ENCODE measurements at regions not wholly inside any gene's neighbourhood (a gene's known extent, or its start where the extent isn't known, plus 50 kb on each side); places are given as distances from the start of the nearest gene placed in this dataset.

GRCh38 chr5:38638656-38639055 is 82.2 kb upstream of the LIFR start:
- Histone ChIP-seq H3K36me3 (ENCODE audit: control insufficient read depth in 2 of 4, insufficient read depth in 4 of 4, low read length in 3 of 4) (no peaks in the 10 kb centered on the region), H3K14ac (ENCODE audit: insufficient read length) (no peak overlapping the region), H3K4ac (replicated peaks; ENCODE audit: insufficient read length, low read depth, low read length) (no peak overlapping the region), H4K91ac (replicated peaks; ENCODE audit: insufficient read length, low read length) (no peak overlapping the region), H4K5ac (ENCODE audit: insufficient read length, low read depth, low read length) (no peak overlapping the region), H2BK20ac (ENCODE audit: low read length) (no peak overlapping the region), H3K9me3 (ENCODE audit: insufficient read depth in 2 of 2, low read depth in 1 of 2, low read length in 1 of 2) (no peaks in the 10 kb centered on the region), H2BK120ac (replicated peaks; ENCODE audit: low read depth, low read length) (no peak overlapping the region), H2AK5ac (ENCODE audit: low read depth, low read length) (no peak overlapping the region), H3K23me2 (ENCODE audit: low read depth, low read length) (no peaks in the 10 kb centered on the region), H3K4me1 (replicated peaks in 1 of 4; ENCODE audit: control insufficient read depth in 3 of 4, insufficient read depth in 4 of 4, low read length in 3 of 4) (no peaks in the 10 kb centered on the region), H2BK15ac (ENCODE audit: low read length) (no peak overlapping the region), H3K23ac (ENCODE audit: insufficient read length) (no peak overlapping the region), H3K4me3 (ENCODE audit: extremely low read depth in 1 of 4, insufficient read depth in 2 of 4, low read depth in 3 of 4, low read length in 4 of 4) (no peak overlapping the region), H3K18ac (ENCODE audit: extremely low read depth, low read length) (no peak overlapping the region), H2BK5ac (ENCODE audit: low read depth, low read length) (no peak overlapping the region), H3K4me2 (ENCODE audit: insufficient read depth in 1 of 2, low read depth in 2 of 2, low read length in 2 of 2) (no peak overlapping the region), H3K27me3 (replicated peaks in 1 of 4; ENCODE audit: control insufficient read depth in 3 of 4, extremely low read depth in 1 of 4, insufficient read depth in 3 of 4, low read length in 3 of 4) (no peaks in the 10 kb centered on the region), H3K79me2 (ENCODE audit: control insufficient read depth in 1 of 2, insufficient read depth in 2 of 2, low read length in 2 of 2) (no peaks in the 10 kb centered on the region), H4K8ac (ENCODE audit: extremely low read depth, insufficient read depth, low read length) (no peak overlapping the region), H3K9ac (replicated peaks in 1 of 4; ENCODE audit: extremely low read depth in 1 of 4, low read depth in 3 of 4, low read length in 3 of 4) (no peak overlapping the region), H3K79me1 (ENCODE audit: low read depth, low read length) (no peaks in the 10 kb centered on the region), H2AFZ (ENCODE audit: low read length) (no peak overlapping the region), H4K20me1 (replicated peaks in 1 of 2; ENCODE audit: control insufficient read depth in 1 of 2, insufficient read depth in 2 of 2, low read length in 2 of 2) (no peaks in the 10 kb centered on the region), H2BK12ac (ENCODE audit: low read depth, low read length) (no peak overlapping the region), H3K56ac (replicated peaks; ENCODE audit: insufficient read length, low read depth, low read length) (no peak overlapping the region), H3K27ac (ENCODE audit: low read depth, low read length) (no peak overlapping the region)
- FAIRE-seq, result no peak
- ChIA-PET POLR2A (ENCODE audit: partially characterized antibody) (no interaction called here), CTCF (ENCODE audit: partially characterized antibody) (interaction anchor here (1.1 kb wide), 1 partner anchor 87 kb away, joined by 4 read pairs; no protein-coding TSS in a partner anchor)
- WGBS, 2 experiments (ENCODE audit: extremely low coverage in 1 of 2, insufficient coverage in 1 of 2, insufficient read length in 1 of 2, insufficient replicate concordance in 2 of 2, low coverage in 1 of 2, low lambda C conversion rate in 2 of 2, missing lambda C conversion rate in 1 of 2), result 94% methylated on average over 5 of the region's 5 CpGs; no CpG with 5 or more reads in 1 of the 2 experiments
- no peak for DNase-seq (ENCODE audit: low read depth in 1 of 2, low spot score in 2 of 2)
- TF ChIP-seq CBX5 (IDR thresholded peaks at IDR 0.05; ENCODE audit: low read depth, low read length), result no peak
- no peak for TF ChIP-seq SP1 (IDR thresholded peaks at IDR 0.05; ENCODE audit: low read depth, low read length)
- no peak for TF ChIP-seq TAF7 (optimal IDR thresholded peaks at IDR 0.05; ENCODE audit: borderline replicate concordance, low read depth, low read length)
- TF ChIP-seq RNF2 (IDR thresholded peaks at IDR 0.05; ENCODE audit: borderline replicate concordance, low read depth, low read length, missing control alignments, poor library complexity, severe bottlenecking), result no peak
- TF ChIP-seq SUZ12 (IDR thresholded peaks at IDR 0.05; ENCODE audit: low read length), result no peak
- no peak for TF ChIP-seq ATF3 (IDR thresholded peaks at IDR 0.05; ENCODE audit: insufficient read depth, low read depth, low read length)
- TF ChIP-seq EZH2 (IDR thresholded peaks at IDR 0.05; ENCODE audit: low read depth, low read length, severe bottlenecking), result no peak
- no peak for TF ChIP-seq GABPA (IDR thresholded peaks at IDR 0.05; ENCODE audit: borderline replicate concordance, insufficient read depth, low read length)
- TF ChIP-seq PHF8 (conservative IDR thresholded peaks at IDR 0.05; ENCODE audit: low read depth, low read length), result no peak
- no peak for TF ChIP-seq SIN3A (conservative IDR thresholded peaks at IDR 0.05 in 1 of 2, IDR thresholded peaks at IDR 0.05 in 1 of 2; ENCODE audit: low read depth in 1 of 2, low read length in 2 of 2)
- no peak for TF ChIP-seq RAD21 (IDR thresholded peaks at IDR 0.05 in 1 of 2, conservative IDR thresholded peaks at IDR 0.05 in 1 of 2; ENCODE audit: low read depth in 2 of 2, low read length in 2 of 2)
- no peak for TF ChIP-seq MAFK (IDR thresholded peaks at IDR 0.05; ENCODE audit: low read depth, low read length)

All from H1 (cell line).